HFF-Myc (cell line): ENCODE measurements at regions not wholly inside any gene's neighbourhood (a gene's known extent, or its start where the extent isn't known, plus 50 kb on each side); places are given as distances from the start of the nearest gene placed in this dataset.

ENCODE experiments used
- DNase-seq: peaks from one replicate; pipeline ENCODE4 v3.0.0-alpha.2; 2011; ENCODE audit warnings: low read depth; ENCODE audit errors: extremely low read depth
- H3K4me3 ChIP-seq: replicated peaks from 2 replicates; pipeline ENCODE4 v1.5.1; 2011; ENCODE audit warnings: low read depth, mild to moderate bottlenecking, control low read depth, low read length
- TF ChIP-seq, protein P1 (sequence below): IDR thresholded peaks from 2 replicates; pipeline ENCODE4 v1.5.1; 2012; ENCODE audit warnings: mild to moderate bottlenecking, low read depth, low read length, control low read depth; ENCODE audit errors: missing control alignments

DNA sequence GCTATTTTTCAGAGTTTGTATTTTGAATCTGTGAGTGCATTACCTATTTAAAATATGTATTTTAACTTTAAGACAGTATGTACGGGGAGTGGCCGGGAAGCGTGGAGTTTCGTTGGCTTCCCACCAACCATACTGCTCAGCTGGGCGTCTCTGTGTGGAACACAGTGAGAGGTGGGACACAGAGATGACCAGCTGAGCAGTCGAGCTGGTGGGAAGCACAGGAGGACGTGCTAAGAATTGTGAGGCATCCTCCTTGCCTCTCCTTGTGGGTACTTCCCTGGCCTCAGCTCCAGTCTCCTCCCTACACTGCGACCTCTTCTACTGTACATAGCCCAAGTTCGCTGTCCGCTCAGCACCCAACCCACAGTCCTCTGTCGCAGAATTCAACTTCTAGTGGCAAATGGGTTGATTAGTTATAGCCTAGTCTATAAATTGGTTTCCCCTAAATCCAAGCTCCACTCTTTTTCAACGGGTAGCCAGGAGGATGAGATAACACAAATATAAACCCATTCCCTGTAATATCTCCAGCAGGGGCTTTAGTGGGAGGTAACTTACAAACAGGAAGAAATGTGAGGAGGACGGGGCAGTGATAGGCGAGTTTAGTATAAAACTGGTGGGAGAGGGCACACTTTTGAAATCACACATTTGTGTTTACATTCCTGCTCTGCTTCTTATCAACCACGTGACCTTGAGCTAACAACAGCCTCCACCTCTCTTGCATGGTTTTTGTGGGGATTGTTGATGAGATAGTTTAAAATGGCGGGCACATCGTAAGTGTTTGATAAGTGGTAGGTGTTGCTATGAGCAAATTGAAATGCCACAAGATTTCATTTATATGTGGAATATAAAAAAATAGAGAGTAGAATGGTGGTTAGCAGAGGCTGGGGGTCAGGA lies 211.9 kb upstream of the HS3ST3A1 start:
- H3K4me3 ChIP-seq = no peak overlapping the region
- DNase-seq = no peak
- TF ChIP-seq, protein P1, sequence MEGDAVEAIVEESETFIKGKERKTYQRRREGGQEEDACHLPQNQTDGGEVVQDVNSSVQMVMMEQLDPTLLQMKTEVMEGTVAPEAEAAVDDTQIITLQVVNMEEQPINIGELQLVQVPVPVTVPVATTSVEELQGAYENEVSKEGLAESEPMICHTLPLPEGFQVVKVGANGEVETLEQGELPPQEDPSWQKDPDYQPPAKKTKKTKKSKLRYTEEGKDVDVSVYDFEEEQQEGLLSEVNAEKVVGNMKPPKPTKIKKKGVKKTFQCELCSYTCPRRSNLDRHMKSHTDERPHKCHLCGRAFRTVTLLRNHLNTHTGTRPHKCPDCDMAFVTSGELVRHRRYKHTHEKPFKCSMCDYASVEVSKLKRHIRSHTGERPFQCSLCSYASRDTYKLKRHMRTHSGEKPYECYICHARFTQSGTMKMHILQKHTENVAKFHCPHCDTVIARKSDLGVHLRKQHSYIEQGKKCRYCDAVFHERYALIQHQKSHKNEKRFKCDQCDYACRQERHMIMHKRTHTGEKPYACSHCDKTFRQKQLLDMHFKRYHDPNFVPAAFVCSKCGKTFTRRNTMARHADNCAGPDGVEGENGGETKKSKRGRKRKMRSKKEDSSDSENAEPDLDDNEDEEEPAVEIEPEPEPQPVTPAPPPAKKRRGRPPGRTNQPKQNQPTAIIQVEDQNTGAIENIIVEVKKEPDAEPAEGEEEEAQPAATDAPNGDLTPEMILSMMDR = no peak

DNA sequence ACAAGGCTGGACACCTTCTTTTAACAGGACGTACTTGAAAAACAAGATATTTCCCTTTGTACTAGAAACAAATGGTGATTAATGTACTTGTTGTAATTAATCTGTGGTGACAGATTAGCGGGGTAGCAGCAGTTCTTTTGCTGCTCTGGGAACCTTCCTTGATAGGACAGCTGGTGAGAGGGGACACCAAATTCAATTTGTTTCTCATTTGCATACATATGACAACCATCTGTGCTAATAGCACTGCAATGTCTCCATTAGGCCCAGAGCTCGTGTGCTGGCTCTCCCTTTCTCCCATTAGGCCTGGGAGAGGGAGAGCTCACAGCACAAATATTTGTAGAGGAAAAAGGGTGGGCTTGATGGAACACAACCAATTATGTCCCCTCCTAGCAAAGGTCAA lies 221.0 kb upstream of the HS3ST3A1 start:
- TF ChIP-seq, protein P1 = no peak
- DNase-seq = no peak
- H3K4me3 ChIP-seq = no peak overlapping the region

DNA sequence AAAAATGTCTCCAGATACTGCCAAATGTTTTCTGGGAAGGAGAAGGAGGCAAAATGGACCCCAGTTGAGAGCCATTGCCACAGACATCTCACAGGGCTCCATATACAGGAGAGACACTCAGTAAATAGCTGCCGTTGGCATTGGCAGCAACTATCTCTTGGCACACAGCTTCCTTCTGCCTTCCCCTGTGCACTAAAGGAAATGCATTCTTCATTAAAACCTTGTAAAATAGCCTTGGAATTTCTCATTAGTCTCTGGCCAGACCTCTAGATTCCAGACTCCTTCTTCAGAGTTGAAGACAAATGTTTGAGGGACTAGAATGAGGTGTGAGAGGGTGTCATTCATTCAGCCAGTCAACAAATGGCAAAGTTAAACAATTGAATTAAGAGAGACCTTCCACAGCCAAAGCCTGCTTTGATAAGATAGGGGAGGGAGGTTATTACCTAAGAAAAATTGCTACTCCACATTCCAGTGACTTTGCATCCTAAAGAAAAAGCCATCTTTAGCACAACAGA lies 223.9 kb upstream of the HS3ST3A1 start:
- TF ChIP-seq, protein P1 = no peak

DNA sequence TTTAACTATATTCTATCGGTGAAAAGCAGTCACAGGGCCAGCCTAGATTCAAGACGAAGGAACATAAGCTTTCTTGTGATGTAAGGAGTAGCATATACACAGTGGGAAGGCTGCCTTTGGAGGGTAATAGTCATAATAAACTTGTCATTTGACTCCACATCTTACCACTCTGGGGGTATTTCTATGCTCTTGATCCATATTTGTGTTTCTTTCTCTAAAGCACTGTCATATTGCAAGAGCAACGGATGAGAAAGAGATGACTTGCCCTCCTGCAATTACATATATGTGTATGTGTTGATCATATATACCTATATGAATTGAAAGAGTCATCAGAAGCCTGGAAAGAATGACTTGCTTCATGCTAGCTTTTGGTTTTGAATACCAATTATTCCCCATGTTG lies 225.4 kb upstream of the HS3ST3A1 start:
- no peak overlapping the region for H3K4me3 ChIP-seq
- TF ChIP-seq, protein P1 = no peak
- no peak for DNase-seq

More for the DNA sequence above, 223.9 kb upstream of the HS3ST3A1 start:
- no peak for DNase-seq
- H3K4me3 ChIP-seq = no peak overlapping the region

DNA sequence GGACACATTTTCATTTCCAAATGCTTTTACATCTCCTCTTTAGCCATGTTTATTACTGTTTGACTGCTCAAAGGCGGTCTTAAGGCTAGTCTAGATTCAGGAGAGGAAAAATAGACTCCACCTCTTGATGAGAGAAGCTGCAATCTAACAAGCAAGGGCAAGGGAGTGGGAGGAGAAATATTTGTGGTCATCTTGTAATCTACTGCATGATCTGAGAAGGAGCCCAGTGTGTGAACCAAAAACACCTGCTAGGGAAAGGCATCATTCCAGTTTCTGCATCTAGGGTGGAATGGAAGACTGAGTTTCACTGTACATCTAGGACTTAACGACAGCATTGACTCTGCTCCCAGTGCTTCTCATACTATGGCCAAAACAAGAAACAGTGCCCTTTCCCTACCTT lies 232.2 kb upstream of the HS3ST3A1 start:
- H3K4me3 ChIP-seq = no peak overlapping the region
- peak; percentile 9 for DNase-seq
- TF ChIP-seq, protein P1 = no peak

DNA sequence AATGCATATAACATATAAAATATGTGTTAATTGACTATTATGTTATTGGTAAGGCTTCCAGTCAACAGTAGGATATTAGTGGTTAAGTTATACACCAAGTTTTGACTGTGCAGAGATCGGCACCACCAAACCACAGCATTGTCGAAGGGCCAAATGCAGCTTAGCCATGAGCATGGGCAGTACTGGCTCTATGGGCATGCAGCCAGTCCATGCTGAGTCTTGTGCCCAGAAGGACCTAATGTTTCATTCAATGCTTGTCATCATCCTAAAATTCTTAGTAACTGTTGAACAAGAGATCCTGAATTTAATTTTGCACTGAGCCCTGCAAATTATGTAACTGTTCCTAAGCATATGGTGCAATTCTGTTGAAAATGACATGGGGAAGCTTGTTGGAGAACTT lies 233.4 kb upstream of the HS3ST3A1 start:
- H3K4me3 ChIP-seq = no peak overlapping the region
- TF ChIP-seq, protein P1 = no peak
- no peak for DNase-seq
